HK-2 (cell line): ENCODE measurements at regions not wholly inside any gene's neighbourhood (a gene's known extent, or its start where the extent isn't known, plus 50 kb on each side); places are given as distances from the start of the nearest gene placed in this dataset.
"Not testable (repeated sequence)": the region's sequence is repeated elsewhere in the genome, so short reads cannot be mapped to it uniquely, and the experiment has no call there.

ENCODE experiments used
- DNase-seq: peaks from one replicate; pipeline ENCODE4 v3.0.0-alpha.2; 2018; ENCODE audit not compliant: unreplicated experiment

DNA sequence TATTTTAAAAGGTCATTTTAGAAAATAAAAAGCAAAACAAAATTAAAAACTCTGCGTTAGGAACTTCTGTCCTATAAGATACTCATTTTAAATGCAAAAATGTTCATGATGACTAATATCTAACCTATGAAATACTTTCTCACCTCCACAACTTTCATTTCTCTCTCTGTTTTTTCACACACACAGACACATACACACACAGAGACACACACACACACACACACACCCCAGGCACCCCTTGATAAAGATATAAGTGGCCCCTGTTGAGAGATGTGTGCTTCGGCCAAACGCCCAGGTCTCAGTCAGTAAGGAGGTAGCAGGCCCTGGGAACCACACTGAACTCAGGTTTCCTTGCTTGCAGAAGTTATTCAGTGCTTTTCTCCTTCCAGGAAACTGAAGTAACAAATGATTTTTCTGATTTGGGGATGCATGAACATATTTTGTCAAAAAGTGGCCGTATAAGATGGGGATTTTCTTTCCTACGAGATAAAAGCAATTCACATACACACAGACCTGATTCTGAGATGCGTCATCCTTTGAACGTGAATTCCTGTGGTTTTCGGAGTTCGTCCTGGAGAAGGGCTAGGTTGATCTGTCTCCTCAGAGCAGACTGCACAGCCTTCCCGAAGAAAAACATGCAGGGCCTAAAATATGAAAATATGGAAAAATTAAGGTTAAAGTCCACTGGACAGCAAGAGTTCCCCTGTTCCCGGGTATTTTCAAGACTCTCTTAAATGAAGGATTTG lies 306.8 kb upstream of the FOXQ1 start:
- DNase-seq: peak; percentile 19

DNA sequence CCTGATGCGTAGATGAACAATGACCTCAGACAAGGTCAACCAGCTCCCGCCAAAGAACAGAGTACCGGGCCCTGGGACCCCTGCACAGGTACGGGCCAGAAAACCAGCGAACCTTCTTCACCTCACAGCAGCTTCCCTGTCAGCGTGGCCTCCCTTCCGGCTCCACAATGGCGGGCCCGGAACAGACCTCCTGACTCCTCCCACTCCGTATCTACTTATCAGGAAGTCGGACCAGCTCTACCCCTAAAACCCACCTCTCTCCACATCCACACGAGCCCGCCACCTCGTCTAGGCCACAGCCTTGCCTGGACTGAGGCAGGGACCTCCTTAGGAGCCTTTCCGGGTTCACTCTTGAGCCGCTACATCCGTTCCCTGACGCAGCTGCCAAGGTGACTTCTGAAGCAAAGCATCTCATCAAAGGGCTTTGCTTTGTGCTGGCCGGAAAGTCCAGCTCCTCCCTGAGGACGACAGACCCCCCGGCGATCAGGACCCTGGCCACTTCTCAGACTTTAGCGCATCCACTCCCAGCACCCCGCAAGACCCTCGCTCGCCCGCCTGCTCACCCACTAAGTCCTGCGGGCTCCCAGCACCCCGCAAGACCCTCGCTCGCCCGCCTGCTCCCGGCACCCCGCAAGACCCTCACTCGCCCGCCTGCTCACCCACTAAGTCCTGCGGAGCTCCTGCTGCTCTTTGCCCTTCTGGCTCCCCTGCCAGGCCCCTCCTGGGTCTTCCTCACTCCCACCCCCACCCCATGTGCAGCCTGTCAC lies 308.3 kb upstream of the FOXQ1 start:
- DNase-seq: no peak

DNA sequence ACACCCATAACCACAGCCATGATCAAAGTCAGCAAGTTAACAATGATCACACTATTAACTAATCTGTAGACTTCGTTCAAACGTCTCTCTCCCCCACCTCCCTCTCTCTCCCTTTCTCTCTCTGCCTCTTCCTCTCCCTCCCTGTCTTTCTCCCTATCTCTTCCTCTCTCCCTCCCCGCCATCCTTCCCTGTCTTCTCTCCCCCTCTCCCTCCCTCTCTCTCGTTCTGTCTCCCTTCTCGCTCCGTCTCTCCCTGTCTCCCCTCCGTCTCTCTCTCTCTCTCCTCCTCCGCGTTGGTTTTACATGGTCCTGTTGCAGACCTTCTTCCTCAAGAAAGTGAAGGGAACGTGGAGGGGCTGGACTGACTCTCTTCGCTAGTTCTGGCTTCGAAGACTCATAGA lies 308.9 kb upstream of the FOXQ1 start:
- DNase-seq: no peak

DNA sequence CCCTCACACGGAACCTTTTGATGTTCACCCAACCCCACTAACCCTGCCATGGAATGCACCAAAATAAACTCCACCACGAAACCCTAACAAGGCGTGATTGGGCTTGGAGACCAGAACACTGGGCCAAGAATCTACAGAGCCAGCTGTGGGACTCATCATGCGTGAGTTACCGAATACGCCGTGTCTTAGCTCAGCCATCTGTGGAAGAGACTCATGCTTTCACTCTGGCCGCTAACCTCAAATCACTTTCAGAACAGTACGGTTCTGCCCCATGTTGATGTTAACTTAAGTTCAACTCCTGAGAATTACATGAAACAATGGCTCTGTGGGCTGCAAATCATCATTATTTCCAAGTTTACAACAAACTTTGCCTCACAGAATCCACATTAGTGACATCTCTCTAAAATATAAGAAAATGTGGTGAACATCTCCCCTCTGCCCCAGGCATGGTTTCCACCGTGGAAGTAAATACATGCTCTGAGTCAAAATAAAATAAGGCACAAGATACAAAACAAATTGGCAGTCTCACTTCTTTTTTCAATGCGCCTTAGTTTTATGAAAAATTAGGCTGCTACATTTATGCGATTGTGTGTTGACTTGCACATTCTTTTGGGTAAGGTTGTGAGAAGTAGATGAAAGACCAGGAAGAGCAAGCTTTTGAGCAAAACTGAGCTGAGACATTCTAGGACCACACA lies 308.9 kb upstream of the EXOC2 start:
- no peak for DNase-seq

DNA sequence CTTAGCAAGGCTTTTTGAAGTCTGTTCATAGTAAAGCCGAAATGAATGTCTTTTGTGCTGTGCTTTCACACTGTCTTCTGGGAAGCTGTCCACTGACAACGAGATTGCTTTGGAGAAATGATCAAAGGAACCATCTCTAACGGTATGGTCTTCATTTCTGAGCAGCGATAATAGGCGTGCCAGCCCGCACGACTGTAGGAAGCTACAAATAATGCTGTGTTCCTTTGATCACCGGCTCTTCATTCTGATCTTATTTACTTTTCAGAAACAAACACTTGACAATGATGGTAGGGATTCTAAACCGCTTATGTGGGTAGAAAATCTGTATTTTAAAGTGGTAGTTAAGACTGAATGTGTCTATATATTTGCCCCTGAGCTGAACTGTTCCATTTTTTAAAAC lies 306.6 kb upstream of the EXOC2 start:
- DNase-seq: no peak

DNA sequence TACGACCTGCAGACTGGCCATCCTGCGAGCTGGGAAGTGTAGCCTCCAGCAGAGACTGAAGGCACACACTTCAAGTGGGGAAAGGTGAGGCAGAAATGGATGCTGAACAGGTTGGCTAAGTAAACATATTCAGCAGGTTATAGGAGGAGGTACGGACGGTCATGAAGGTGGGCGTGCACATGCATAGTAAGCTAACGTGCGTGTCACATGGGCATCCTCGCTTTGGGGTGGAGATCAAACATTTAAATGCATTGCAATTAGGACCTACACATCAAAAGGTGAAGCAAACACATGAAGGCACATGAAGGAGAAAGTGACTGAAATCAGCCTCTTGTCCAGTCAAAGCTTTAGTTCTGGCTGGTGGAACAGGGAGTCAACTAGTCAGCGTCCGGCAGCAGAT lies 305.6 kb upstream of the EXOC2 start:
- DNase-seq: no peak

DNA sequence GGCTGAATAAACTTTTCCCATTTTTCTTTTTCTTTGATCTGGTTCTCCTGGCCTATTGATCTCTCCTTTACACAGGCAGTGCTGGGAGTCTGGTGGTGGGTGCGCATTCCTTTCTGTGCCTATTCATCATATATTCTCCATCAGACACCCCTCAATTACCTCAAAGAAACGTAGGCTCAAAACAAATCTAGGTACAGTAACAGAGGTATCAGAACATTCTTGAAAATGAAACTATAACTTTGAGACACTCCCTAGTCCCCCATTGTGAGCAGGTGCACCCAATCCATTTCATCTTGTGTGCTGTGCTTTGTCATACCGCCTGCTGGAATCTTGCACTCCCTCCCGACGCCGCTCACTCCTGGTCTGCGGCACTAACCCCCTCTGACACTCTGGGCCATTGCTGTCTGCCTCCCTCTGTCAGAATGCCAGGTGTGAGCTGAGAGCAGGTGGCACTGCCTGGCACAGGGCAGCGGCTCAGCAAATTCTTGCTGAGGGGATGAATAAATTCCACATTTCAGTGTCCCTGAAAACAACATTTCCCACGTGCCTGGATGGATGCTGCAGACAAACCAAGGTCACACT lies 303.4 kb upstream of the EXOC2 start:
- no peak for DNase-seq

DNA sequence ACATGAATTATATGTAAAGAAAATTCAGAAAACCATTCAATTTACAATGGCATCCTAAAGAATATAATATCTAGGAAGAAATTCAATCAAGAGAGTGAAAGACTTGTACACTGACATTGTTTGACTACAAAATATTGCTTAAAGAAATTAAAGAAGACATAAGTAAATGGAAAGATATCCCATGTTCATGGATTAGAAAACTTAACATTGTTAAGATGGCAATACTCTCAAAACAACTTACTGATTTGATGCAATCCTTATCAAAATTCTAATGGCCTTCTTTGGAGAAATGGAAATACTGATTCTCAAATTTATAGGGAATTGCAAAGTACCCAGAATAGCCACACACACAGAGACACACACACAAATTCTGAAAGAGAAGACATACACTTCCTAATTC lies 298.3 kb upstream of the EXOC2 start:
- DNase-seq: no peak

DNA sequence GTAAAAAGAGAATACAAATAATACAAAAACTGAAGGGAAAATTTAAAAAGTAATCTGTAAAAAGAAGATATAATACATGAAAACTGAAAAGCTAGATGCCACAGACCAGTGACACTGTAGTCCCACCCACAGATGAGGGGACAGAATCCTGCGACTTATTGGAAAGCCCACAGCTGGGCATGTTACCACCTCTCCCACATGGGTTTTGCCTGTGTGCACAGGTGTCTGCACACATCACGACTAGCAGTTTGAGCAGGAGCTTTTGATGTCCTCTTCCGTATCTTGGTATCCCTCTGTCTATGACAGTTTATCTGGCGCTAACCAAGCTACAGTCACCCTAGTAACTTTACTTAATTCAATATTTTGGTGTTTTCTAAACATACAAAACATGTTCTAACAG lies 291.1 kb upstream of the EXOC2 start:
- DNase-seq: no peak

DNA sequence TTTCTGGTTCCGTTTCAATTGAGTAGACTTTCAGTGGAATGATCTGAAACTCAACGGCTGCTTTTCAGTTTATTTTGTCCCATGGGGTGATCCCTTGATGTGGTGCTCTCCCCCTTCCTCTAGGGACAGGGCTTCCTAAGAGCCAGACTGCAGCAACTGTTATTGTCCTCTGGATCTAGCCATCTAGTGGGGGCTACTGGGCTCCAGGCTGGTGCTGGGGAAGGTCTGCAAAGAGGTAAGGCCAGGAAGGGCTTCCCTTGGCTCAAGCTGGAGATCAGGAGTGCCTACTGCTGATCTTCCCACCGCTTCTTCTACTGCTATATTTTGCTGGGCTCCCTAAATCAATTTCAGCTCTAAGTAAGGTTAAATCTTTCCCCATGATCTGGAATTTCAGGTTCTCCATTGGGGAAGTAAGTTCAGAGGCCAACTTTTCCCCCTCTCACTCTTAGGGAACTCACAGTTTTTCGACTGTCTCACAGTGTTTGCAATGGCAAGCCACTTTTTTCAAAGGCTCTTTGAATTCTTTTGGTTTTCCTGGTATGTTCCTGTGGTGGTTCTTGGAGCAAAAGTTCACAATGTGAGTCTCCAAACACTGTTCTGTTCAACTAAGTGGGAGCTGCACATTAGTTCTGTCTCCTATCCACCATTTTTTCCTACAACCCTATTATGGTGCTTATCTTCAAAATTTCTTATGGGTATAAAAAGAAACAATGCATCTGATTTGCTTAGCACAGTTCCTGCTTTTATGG lies 286.2 kb upstream of the EXOC2 start:
- DNase-seq: no peak

DNA sequence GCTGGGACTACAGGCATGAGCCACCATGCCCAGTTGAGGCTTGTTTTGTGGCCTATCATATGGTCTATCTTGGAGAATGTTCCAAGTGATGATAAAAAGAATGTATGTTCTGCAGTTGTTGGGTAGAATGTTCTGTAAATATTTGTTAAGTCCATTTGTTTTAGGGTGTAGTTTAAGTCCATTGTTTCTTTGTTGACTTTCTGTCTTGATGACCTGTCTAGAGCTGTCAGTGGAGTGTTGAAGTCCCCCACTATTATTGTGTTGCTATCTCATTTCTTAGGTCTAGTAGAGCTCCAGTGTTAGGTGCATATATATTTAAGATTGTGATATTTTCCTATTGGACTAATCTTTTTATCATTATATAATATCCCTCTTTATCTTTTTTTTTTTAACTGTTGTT lies 284.3 kb upstream of the EXOC2 start:
- not testable (repeated sequence) for DNase-seq

DNA sequence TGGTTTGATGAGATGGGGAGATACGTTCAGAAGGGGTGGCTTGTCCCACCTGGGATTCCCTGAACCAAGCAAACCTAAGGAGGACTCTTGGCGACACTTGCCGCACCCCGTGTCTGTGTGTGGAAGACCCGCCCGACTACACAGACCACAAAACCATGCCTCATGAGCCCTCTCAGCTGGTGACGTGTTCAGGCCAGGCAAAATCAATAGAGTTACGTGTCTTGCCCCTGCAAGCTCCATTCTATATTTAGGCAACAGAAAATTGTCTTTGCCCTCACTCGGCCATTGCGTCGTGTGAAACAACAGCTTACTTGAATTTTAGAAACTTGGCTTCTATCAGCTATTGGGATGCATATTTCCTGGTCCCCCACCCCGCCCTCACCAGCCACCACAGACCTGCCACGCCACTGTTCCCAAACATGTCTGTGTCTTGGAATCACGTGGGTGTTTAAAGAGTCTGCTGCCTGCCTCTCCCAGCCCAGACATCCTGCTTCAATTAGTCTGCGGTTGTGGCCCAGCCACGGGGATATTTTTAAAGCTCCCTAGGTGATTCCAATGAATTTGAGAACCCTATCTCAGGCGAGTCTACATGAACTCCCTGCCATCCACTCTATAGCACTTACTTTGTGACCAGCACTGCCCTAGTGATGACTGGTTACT lies 279.2 kb upstream of the EXOC2 start:
- DNase-seq: no peak

DNA sequence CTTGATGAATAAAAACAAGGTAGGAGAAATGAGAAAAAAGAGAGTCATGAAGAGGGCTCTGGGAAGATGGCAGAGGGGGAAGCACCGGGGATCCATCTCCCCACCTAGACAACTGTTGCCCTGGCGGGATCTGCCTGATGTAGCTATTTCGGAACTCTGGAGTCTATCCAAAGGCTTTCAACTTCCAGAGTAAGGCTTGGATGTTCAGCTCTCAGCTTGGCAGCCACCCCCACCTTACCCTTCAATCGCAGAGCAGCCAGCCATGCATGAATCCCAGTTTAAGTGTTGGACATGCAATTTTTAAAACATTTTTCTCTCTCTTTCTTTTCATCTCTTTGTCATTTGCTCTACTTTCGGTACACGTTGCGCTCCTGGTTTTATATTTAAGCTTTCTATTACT lies 275.9 kb upstream of the EXOC2 start:
- no peak for DNase-seq

DNA sequence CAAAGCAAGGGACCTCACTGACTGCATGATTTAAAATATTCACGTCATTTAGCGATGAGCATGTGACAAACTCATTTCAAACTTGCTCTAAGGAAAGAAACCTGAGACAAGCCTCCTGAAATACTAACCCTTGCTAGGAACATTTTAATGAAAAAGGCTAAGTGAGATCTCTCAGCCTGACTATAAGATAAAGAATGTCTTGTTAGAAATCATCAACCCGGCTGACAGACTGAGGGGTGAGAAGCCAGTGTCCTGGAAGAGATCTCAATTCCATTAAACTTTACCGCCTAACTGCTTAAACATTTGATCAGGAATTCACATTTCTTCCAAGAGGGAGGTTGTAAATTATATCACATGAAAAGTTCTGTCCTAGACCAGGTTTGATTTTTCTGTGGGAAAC lies 274.8 kb upstream of the EXOC2 start:
- DNase-seq: no peak

DNA sequence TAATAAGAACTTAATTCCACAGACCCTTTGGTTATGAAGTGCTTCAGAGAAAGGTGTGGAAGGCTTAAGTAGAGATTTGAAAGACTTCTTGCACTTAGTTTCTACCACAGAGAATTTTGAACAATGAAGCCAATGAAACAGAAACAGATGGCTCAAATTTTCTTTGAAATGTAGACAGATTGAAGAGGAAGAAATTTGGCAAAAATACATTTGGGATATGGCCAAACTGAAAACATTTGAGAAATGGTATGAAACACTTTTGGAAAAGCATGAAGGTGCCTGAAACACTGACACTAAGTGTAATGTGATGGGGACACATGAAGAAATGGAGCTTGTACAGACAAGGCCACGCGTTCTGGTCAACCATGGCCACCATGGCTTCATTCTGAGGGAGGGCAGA lies 272.4 kb upstream of the EXOC2 start:
- no peak for DNase-seq

DNA sequence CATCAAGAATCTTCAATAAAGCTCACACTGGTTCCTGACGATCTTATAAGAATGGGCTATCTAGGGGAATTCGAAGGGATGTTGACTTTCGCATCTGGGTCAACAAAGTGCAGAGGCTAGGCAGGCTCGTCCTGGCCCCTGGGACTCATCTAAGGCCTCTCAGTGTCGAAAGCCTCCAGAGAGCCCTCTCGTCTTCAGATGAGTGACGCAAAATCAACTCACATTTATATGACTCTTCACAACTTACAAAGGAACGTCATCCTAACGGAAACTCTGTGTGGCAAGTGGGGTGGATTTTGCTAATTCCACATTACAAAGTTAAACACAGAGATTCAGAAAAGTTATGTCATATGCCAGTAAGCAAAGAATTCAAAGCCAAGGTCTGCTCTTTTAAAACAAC lies 270.5 kb upstream of the EXOC2 start:
- no peak for DNase-seq

DNA sequence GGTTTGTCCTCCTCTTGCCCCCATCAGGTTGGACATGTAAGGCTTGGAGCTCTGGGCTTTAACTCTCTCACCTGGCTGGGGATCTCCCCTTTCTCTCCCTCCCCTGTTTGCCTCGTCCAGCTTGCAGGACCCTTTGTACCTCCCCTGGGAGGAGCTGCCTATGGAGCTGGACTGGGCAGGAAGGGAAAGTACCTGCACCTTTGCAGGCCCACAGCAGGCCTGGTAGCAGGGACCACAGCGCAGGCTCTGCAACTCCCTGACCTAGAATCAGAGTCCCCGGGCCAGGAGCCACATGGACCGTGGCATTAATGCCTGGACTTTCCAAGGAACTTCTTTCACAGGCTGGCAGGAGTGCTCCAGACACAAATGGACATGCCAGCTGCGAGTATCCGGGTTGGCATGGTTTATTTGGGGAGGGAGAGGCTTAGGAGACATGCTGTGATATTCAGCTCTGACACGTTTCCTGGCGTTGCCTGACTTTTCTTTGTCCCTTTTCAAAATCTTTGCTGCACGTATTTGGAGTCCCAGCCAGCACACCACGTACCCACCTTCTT lies 268.5 kb upstream of the EXOC2 start:
- no peak for DNase-seq

DNA sequence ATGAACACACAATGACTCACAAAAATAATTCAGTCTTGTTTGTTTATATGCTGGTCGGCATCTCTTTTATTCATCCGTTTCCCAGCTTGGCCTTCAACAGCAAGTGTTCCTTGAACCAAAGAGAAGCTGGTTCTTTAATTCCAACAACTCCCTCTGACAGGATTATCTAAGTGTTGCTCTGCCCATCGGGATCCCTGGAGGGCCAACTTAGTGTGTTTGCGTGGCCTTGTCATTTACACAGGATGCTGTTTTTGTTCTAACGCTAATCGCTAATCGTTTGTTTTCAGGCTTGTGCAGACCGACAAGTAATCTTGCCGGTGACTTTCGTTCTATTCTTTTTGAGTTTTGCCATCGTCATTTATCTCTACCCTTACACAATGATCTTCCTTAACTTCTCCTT lies 267.4 kb upstream of the EXOC2 start:
- DNase-seq: no peak

DNA sequence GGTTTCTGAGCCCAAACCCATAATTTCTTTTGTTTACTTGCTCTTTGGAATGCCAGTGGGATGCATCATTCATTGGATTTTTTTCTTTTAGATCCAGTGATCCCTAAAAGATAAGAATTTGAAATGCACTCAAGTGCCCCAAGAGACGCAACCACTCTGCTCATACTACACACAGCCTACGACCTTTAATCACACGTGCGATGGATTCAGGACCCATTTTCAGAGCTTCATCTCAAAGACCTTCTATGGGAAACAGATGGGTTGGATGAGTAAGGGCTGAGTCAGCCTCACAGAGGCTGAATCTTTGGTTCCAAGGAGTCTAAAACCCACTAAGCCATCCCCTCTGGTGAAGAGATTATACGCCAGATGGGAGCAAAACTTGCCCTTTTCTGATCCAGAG lies 265.5 kb upstream of the EXOC2 start:
- no peak for DNase-seq

DNA sequence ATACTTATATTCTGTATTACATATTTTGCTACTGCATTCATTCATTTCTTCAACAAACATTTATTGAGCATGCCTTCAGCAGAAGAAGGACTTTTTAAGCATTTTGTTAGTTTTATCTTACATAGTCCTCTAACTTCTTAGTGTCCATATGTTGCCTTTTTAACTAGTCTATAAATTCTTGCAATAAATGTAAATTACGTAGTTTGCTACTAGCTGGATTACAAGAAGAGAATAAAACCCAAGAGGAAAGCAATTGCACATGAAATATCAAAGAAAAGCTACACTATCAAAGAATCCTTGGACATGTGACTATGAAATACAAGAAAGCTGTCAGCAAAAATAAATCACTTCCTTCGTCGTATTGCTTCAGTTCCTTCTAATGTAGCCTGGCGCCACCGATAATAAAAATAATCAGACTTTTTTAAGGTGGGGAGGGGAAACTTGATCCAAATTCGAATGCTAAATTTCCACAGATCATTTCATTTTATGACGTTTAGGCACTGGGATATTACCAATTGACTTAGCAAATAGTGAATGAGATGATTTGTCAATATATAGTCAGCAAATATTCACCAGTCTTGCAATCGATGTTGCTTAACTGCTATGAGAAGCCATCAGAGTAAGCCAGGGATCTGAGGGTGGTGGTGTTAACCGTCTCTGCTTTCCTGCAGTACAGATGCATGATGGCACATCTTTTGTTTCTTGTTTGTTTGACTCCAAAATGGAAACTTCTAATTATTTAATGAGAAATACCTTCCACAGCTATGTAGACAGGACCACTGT lies 258.7 kb upstream of the EXOC2 start:
- no peak for DNase-seq
